ENCODE measurements at regions not wholly inside any gene's neighbourhood (a gene's known extent, or its start where the extent isn't known, plus 50 kb on each side); places are given as distances from the start of the nearest gene placed in this dataset.
"Not testable (repeated sequence)": the region's sequence is repeated elsewhere in the genome, so short reads cannot be mapped to it uniquely, and the experiment has no call there.

DNA sequence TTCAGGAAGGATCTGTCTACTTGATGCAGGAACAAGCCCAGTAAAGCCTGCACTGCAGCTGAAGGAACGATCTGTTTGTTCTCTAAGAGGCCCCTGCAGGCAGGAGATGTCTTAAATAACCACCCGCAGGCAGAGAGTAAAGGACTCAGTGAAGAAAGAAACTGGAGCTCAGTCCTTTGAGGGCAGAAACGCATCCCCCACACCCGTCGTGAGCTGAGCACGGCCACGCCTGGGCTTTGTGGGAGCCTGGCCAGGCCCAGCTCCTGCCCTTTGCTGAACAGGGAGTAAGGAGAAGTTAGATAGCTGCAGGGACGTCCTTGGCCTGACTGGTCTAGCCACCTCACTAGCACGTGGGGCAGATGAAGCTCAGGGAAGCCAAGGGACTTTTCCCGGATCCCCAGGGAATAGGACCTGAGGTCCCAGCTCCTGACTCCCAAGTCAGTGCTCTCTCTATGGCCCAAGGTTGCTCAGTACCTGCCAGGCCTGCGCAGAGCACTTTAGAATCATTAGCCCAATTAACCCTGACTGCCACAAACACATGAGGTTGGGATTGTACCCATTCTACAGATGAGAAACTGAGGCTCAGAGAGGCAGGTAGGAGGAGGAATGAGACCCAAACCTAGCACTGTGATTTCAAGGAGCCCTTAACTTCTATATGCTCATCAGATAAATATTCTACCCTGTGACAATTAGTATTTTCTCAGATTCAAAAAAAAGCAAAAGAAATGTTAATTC, 194.2 kb upstream of the SULF2 start:
- TF ChIP-seq, protein P1, sequence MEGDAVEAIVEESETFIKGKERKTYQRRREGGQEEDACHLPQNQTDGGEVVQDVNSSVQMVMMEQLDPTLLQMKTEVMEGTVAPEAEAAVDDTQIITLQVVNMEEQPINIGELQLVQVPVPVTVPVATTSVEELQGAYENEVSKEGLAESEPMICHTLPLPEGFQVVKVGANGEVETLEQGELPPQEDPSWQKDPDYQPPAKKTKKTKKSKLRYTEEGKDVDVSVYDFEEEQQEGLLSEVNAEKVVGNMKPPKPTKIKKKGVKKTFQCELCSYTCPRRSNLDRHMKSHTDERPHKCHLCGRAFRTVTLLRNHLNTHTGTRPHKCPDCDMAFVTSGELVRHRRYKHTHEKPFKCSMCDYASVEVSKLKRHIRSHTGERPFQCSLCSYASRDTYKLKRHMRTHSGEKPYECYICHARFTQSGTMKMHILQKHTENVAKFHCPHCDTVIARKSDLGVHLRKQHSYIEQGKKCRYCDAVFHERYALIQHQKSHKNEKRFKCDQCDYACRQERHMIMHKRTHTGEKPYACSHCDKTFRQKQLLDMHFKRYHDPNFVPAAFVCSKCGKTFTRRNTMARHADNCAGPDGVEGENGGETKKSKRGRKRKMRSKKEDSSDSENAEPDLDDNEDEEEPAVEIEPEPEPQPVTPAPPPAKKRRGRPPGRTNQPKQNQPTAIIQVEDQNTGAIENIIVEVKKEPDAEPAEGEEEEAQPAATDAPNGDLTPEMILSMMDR (IDR thresholded peaks at IDR 0.05) = not testable (repeated sequence)
- not testable (repeated sequence) for TF ChIP-seq POLR2AphosphoS5 (IDR thresholded peaks at IDR 0.05; ENCODE audit: insufficient read depth in 1 of 2, low read depth in 1 of 2); POLR2A (IDR thresholded peaks at IDR 0.05)
